MG63 (cell line): ENCODE measurements at regions not wholly inside any gene's neighbourhood (a gene's known extent, or its start where the extent isn't known, plus 50 kb on each side); places are given as distances from the start of the nearest gene placed in this dataset.

Experiments used
- DNase-seq: peaks from one replicate; pipeline ENCODE4 v3.0.0-alpha.2; 2020
- H3K27me3 ChIP-seq: fragments of 250-450 bp; sonication (Bioruptor Pico); 2 replicates; pipeline ENCODE4 v1.5.1; 2020; ENCODE audit warnings: mild to moderate bottlenecking, moderate library complexity
- H3K36me3 ChIP-seq: fragments of 250-450 bp; sonication (Bioruptor Pico); 2 replicates; pipeline ENCODE4 v1.5.1; 2020; ENCODE audit warnings: mild to moderate bottlenecking, moderate library complexity
- H3K4me3 ChIP-seq: fragments of 250-450 bp; sonication (Bioruptor Pico); 2 replicates; pipeline ENCODE4 v1.5.1; 2020; ENCODE audit warnings: mild to moderate bottlenecking, moderate library complexity
- H3K9me3 ChIP-seq: fragments of 250-450 bp; sonication (Bioruptor Pico); 2 replicates; pipeline ENCODE4 v1.5.1; 2020; ENCODE audit warnings: mild to moderate bottlenecking, moderate library complexity

DNA sequence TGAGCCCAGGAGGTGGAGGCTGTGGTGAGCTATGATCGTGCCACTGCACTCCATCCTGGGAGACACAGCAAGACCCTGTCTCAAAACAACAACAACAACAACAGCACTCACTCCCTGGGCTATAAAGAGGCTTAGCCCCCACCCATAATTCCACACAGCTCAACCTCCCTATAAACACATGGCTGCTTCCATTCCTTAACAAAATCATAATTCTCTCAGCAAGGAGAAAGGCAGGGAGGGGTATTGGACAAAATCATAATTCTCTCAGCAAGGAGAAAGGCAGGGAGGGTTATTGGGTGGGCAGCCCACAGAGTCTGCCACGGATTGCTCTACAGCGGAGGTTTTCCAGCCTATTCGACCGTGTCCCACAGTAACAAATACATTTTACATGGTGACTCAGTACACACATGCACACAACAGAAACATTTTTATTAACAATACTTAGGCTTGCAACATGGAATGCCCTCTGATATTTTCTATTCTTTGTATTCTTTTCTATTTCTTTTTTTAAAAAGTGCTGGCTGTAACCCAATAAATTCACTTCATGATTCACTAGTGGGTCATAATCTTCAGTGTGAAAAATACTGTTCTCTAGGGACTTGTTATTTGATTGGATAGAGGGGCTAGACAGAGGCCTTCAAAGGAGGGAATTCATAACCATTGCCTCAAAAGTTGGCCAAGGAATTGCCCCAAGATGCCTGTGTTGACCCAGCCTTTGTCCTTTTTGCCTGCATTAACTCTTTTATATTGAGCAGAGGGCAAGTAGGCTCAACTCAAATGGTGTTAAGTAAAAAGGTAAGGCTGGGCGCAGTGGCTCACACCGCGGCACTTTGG lies 50.6 kb upstream of the ZMYND8 start:
- Histone ChIP-seq H3K4me3 (no peak overlapping the region), H3K27me3 (no peaks in the 10 kb centered on the region), H3K36me3 (no peaks in the 10 kb centered on the region), H3K9me3 (no peaks in the 10 kb centered on the region)
- DNase-seq: no peak

DNA sequence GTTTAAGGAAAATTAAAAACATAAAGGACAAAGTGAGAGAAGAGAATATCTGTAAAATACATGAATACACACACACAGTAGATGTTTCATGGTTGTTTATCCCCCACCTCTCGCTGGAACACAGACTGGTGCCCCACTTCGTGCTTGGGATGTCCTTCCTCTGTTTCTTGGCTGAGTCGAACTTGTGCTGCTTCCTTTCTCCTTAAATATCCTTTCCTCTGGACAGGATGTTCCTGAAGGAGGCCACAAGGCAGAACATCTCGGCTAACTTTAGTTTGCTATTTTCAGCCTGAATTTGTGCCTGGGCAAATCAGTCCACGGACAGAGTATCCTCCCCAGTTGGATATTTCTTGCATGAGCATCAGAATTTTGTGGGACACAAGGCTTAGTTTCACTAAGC lies 54.7 kb upstream of the ZMYND8 start:
- Histone ChIP-seq H3K27me3 (no peaks in the 10 kb centered on the region), H3K4me3 (no peak overlapping the region), H3K36me3 (no peaks in the 10 kb centered on the region), H3K9me3 (no peaks in the 10 kb centered on the region)
- no peak for DNase-seq

GRCh38 chr20:47412083-47412482 lies 55.6 kb upstream of the ZMYND8 start:
- DNase-seq: no peak
- Histone ChIP-seq H3K4me3 (no peak overlapping the region), H3K27me3 (no peaks in the 10 kb centered on the region), H3K9me3 (no peaks in the 10 kb centered on the region), H3K36me3 (no peaks in the 10 kb centered on the region)

GRCh38 chr20:47413189-47413588 lies 56.7 kb upstream of the ZMYND8 start:
- H3K27me3 ChIP-seq: no peaks in the 10 kb centered on the region
- DNase-seq: no peak
- H3K36me3 ChIP-seq: no peaks in the 10 kb centered on the region
- H3K4me3 ChIP-seq: no peak overlapping the region
- no peaks in the 10 kb centered on the region for H3K9me3 ChIP-seq

DNA sequence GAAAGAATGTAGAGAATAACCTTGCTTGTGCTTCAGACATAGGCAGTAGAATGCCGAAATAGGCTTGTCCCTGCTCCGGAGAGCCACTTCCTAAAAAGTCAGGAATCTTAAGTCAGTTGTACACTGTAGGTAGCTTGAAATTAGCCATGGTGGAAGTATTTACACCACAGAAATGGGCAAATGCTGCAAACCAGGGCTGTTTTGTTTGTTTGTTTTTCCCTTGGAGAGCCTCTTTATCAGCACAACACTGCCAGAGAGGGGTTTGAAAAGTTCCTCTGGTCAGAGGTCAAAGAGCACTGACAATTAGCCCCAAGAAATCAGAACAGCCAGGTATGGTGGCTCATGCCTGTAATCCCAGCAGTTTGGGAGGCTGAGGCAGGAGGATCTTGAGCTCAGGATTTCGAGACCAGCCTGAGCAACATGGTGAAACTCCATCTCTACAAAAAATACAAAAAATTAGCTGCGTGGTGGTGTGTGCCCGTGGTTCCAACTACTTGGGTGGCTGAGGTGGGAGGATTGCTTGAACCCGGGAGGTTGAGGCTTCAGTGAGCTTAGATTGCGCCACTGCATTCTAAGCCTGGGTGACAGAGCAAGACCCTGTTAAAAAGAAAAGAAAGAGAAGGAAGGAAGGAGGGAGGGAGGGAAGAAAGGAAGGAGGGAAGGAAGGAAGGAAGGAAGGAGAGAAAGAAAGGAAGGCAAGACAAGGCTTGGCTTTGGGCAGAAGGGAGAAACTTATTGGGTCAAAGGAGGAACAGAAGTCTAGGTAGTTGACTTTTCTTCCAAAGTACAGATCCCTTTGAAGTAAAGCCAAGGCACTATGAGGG lies 61.0 kb upstream of the ZMYND8 start:
- Histone ChIP-seq H3K36me3 (no peaks in the 10 kb centered on the region), H3K9me3 (no peaks in the 10 kb centered on the region), H3K27me3 (no peaks in the 10 kb centered on the region), H3K4me3 (no peak overlapping the region)
- DNase-seq: no peak

DNA sequence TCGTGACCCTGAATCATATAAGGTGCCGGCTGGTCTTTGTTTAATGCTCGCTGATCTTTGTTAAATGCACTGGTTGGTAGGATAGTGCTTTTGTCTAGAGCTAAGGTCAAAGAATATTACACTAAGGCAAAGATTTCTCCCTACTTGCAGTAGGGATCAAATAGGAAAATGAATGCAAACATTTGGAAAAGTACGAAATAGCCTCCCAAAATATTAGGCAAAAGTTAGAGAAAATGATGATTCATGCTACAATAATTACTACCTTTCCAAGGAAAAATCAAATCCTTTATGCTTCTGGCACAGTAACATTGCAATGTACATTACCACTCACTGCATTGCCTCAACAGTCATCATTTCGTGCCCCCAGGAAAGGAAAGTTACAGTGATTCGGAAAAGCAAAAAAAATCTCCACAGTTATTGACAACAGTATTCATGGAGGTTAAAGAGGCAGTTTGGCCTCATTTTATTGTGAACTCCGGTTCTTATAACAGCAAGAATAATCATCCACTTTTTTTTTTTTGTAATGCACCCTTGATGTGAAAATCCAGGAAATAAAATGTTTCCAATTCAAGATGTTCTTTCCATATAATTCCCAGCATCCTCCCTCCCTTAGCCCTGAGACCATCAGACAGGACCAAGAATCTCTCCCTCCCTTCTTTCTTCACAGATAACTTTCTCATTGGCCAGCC lies 61.7 kb upstream of the ZMYND8 start:
- no peak for DNase-seq
- Histone ChIP-seq H3K9me3 (no peaks in the 10 kb centered on the region), H3K36me3 (no peaks in the 10 kb centered on the region), H3K27me3 (no peaks in the 10 kb centered on the region), H3K4me3 (no peak overlapping the region)

- no peaks in the 10 kb centered on the region for H3K36me3 ChIP-seq
- no peaks in the 10 kb centered on the region for H3K27me3 ChIP-seq
- no peak overlapping the region for H3K4me3 ChIP-seq
- H3K9me3 ChIP-seq: no peaks in the 10 kb centered on the region
- DNase-seq: no peak
Measured at GRCh38 chr20:47419953-47420514, 63.5 kb upstream of the ZMYND8 start.

DNA sequence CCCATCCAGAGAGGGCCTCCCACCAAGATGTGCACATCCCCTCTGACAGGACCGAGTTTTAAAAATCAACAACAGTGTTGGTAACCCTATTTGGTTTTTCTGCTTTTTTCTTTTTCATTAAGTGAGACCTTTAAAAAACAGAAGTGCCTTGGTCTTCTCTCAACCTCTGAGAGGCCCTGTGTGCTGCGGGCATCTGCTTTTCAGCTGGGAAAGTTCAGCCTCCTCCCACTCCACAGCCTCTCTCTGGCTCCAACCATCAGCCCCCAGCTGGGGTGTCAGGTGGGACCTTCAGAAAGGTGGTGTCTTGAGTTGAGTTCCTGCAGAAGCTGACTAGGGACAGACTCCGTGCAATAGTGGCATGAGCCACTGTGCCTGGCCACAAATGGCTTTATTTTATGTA lies 64.6 kb upstream of the ZMYND8 start:
- no peak for DNase-seq
- peaks cover 2% of the 10 kb centered on the region; the same call in 1 of the 2 replicates for H3K9me3 ChIP-seq
- H3K36me3 ChIP-seq: no peaks in the 10 kb centered on the region

GRCh38 chr20:47423586-47423985 lies 67.1 kb upstream of the ZMYND8 start:
- no peaks in the 10 kb centered on the region for H3K27me3 ChIP-seq
- H3K4me3 ChIP-seq: no peak overlapping the region
- H3K36me3 ChIP-seq: no peaks in the 10 kb centered on the region
- H3K9me3 ChIP-seq: peaks cover 19% of the 10 kb centered on the region
- no peak for DNase-seq

More for the DNA sequence above, 64.6 kb upstream of the ZMYND8 start:
- Histone ChIP-seq H3K27me3 (no peaks in the 10 kb centered on the region), H3K4me3 (no peak overlapping the region)

GRCh38 chr20:47427067-47427466 lies 70.6 kb upstream of the ZMYND8 start:
- DNase-seq: no peak
- no peaks in the 10 kb centered on the region for H3K36me3 ChIP-seq
- peaks cover 20% of the 10 kb centered on the region for H3K9me3 ChIP-seq
- no peak overlapping the region for H3K4me3 ChIP-seq
- H3K27me3 ChIP-seq: no peaks in the 10 kb centered on the region

GRCh38 chr20:47427746-47428145 lies 71.2 kb upstream of the ZMYND8 start:
- no peaks in the 10 kb centered on the region for H3K36me3 ChIP-seq

GRCh38 chr20:47428164-47428563 lies 71.7 kb upstream of the ZMYND8 start:
- Histone ChIP-seq H3K36me3 (no peaks in the 10 kb centered on the region), H3K27me3 (no peaks in the 10 kb centered on the region), H3K9me3 (peaks cover 20% of the 10 kb centered on the region), H3K4me3 (no peak overlapping the region)
- no peak for DNase-seq

More at GRCh38 chr20:47427746-47428145, 71.2 kb upstream of the ZMYND8 start:
- peaks cover 20% of the 10 kb centered on the region for H3K9me3 ChIP-seq
- no peak overlapping the region for H3K4me3 ChIP-seq
- no peak for DNase-seq
- H3K27me3 ChIP-seq: no peaks in the 10 kb centered on the region

DNA sequence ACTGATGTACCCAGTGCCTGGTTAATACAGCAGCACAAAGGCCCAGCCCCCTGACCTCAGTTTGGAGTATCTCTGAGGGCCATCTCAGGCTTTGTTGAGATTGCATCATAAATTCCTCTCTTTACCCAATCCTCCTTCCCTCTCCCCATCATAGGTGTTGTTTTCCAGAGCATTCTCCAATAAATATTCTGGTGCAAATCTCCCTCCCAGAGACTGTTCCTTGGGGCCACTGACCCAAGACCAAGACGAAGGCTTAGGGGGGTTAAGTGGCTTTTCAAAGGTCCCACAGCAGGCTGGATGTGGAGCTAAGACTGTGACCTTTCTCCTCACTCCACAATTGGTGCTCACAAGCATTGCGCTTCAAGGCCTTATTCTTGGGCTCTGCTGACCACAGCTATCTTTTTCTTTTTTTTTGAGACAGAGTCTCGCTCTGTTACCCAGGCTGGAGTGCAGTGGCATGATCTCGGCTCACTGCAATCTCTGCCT lies 72.4 kb upstream of the ZMYND8 start:
- H3K4me3 ChIP-seq: no peak overlapping the region
- no peak for DNase-seq
- no peaks in the 10 kb centered on the region for H3K27me3 ChIP-seq
- H3K9me3 ChIP-seq: peaks cover 20% of the 10 kb centered on the region
- H3K36me3 ChIP-seq: no peaks in the 10 kb centered on the region

DNA sequence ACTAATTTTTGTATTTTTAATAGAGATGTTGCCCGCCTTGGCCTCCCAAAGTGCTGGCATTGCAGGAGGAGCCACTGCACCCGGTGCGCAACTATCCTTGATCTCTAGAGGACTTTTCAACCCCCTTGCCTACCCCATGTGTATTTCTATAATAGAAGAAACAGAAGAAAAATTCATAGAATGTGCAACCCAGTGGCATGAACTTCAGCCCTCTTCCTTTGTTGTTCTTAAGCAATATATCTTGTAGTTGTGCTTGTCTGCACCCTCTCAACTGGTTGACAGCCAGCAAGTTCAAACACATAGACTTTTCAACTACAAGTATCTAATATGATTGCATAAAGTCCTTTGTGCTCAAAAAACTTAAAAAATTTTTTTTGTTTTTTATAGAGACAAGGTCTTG lies 72.3 kb upstream of the NCOA3 start:
- Histone ChIP-seq H3K36me3 (no peaks in the 10 kb centered on the region), H3K9me3 (peaks cover 20% of the 10 kb centered on the region), H3K27me3 (no peaks in the 10 kb centered on the region), H3K4me3 (no peak overlapping the region)
- DNase-seq: no peak

- Histone ChIP-seq H3K4me3 (no peak overlapping the region), H3K27me3 (no peaks in the 10 kb centered on the region), H3K9me3 (peaks cover 18% of the 10 kb centered on the region), H3K36me3 (no peaks in the 10 kb centered on the region)
- no peak for DNase-seq
Measured at GRCh38 chr20:47430862-47431588, 70.7 kb upstream of the NCOA3 start.

- H3K4me3 ChIP-seq: no peak overlapping the region
- DNase-seq: no peak
- H3K36me3 ChIP-seq: no peaks in the 10 kb centered on the region
- no peaks in the 10 kb centered on the region for H3K27me3 ChIP-seq
- H3K9me3 ChIP-seq: peaks cover 2% of the 10 kb centered on the region
Measured at GRCh38 chr20:47432834-47433210, 68.9 kb upstream of the NCOA3 start.
